ENCODE measurements at regions not wholly inside any gene's neighbourhood (a gene's known extent, or its start where the extent isn't known, plus 50 kb on each side); places are given as distances from the start of the nearest gene placed in this dataset.

DNA sequence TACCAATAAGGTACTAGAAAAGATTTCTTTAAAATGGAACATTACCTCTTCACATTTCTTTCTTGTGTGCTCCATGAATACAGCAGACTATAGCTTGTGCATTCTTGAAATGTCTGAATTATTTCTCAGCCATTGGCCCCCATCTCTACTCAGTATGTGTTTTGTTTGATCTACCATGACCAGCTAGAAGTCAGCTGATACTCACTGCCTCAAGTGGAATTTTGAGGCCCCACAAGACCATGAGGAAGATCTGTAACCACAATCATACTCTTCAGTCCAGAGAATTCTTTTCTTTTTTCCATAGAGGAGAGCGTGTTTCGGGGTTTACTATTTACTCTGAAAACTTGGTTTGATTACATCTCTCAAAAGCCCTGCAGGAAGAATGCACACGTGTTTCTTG, 319.1 kb downstream of the TOX3 start:
- TF ChIP-seq PATZ1 (CRISPR knock-in tag; IDR thresholded peaks at IDR 0.05; ENCODE audit: borderline replicate concordance), result no peak
- TF ChIP-seq ZFP30 (CRISPR knock-in tag; IDR thresholded peaks at IDR 0.05), result no peak
- TF ChIP-seq ZNF70 (CRISPR knock-in tag; IDR thresholded peaks at IDR 0.05), result no peak
- no peak for TF ChIP-seq ZNF565 (CRISPR knock-in tag; conservative IDR thresholded peaks at IDR 0.05; ENCODE audit: low read depth)
- no peak for TF ChIP-seq ZC3H10 (CRISPR knock-in tag; IDR thresholded peaks at IDR 0.05)
- no peak for TF ChIP-seq GLIS3 (CRISPR knock-in tag; IDR thresholded peaks at IDR 0.05)
- TF ChIP-seq TOX (CRISPR knock-in tag; IDR thresholded peaks at IDR 0.05; ENCODE audit: borderline replicate concordance), result no peak
